ENCODE measurements at regions not wholly inside any gene's neighbourhood (a gene's known extent, or its start where the extent isn't known, plus 50 kb on each side); places are given as distances from the start of the nearest gene placed in this dataset.
"Not testable (repeated sequence)": the region's sequence is repeated elsewhere in the genome, so short reads cannot be mapped to it uniquely, and the experiment has no call there.

DNA sequence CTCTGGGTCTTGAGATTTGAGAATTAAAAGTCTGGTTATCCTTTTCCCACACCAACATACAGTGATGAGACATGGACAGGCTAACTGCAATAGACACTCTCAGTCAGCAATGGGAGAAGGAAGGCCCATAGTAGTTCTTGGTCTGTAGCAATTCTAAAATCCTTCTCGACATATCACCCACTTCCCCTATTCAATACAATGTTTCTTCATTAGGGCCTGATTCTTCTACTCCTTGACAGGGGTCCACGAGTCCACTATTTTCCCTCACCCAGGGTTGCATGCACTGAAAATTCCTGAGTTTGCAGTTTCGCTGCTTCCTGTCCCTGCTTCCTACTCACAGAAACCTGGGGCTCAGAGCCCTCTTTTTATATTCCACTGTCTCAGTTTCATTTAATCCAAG is 402.8 kb downstream of the MAT2B start:
- no peak for DNase-seq
- Mint-ChIP-seq H3K27ac (no peak overlapping the region), H3K9me3 (ENCODE audit: insufficient read depth) (no peaks in the 10 kb centered on the region), H3K36me3 (ENCODE audit: low read depth) (no peaks in the 10 kb centered on the region), H3K4me3 (no peak overlapping the region), H3K27me3 (ENCODE audit: low read depth) (no peaks in the 10 kb centered on the region), H3K4me1 (ENCODE audit: low read depth) (no peaks in the 10 kb centered on the region)
- POLR2A ChIA-PET, result no interaction called here
- no peak for ATAC-seq
- CTCF ChIA-PET, result no interaction called here

- POLR2A ChIA-PET, result no interaction called here
- CTCF ChIA-PET, result no interaction called here
- Mint-ChIP-seq H3K27ac (no peak overlapping the region), H3K36me3 (ENCODE audit: low read depth) (no peaks in the 10 kb centered on the region), H3K4me1 (ENCODE audit: low read depth) (no peaks in the 10 kb centered on the region), H3K4me3 (no peak overlapping the region), H3K9me3 (ENCODE audit: insufficient read depth) (no peaks in the 10 kb centered on the region), H3K27me3 (ENCODE audit: low read depth) (no peaks in the 10 kb centered on the region)
- DNase-seq (no peak), ATAC-seq (no peak)
Observed at GRCh38 chr5:163910226-163910625, 404.8 kb downstream of the MAT2B start.

DNA sequence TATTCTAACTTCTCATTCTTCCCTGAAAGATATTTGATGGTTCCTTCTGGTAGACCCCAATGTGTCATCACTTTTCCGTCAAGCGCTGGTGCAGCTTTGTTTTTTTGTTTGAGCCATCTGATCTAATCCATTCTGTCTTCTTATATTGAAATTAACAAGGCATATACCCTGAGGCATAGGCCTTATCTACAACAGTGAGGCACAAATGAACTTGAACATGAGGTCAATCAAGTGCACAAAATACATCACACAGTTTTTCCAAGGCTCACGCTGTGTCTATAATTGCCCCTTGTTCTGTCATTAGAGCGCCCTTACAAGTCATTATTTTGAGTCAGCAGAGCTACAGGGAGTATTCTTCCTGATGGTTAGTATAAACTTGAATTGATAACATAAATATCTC is 406.6 kb downstream of the MAT2B start:
- POLR2A ChIA-PET, result no interaction called here
- Mint-ChIP-seq H3K4me3 (no peak overlapping the region), H3K36me3 (ENCODE audit: low read depth) (no peaks in the 10 kb centered on the region), H3K9me3 (ENCODE audit: insufficient read depth) (no peaks in the 10 kb centered on the region), H3K4me1 (ENCODE audit: low read depth) (peaks cover 7% of the 10 kb centered on the region), H3K27ac (no peak overlapping the region), H3K27me3 (ENCODE audit: low read depth) (no peaks in the 10 kb centered on the region)
- no peak for DNase-seq
- CTCF ChIA-PET, result no interaction called here
- ATAC-seq, result no peak

- Mint-ChIP-seq H3K9me3 (ENCODE audit: insufficient read depth) (no peaks in the 10 kb centered on the region), H3K27me3 (ENCODE audit: low read depth) (no peaks in the 10 kb centered on the region), H3K27ac (no peak overlapping the region), H3K36me3 (ENCODE audit: low read depth) (no peaks in the 10 kb centered on the region), H3K4me1 (ENCODE audit: low read depth) (peaks cover 7% of the 10 kb centered on the region), H3K4me3 (no peak overlapping the region)
- ATAC-seq, result no peak
- CTCF ChIA-PET, result no interaction called here
- no peak for DNase-seq
- POLR2A ChIA-PET, result no interaction called here
Observed at GRCh38 chr5:163913548-163913947, 408.1 kb downstream of the MAT2B start.

GRCh38 chr5:163914910-163915309 is 409.5 kb downstream of the MAT2B start:
- Mint-ChIP-seq H3K4me3 (no peak overlapping the region), H3K27me3 (ENCODE audit: low read depth) (no peaks in the 10 kb centered on the region), H3K4me1 (ENCODE audit: low read depth) (peaks cover 7% of the 10 kb centered on the region), H3K27ac (no peak overlapping the region), H3K36me3 (ENCODE audit: low read depth) (no peaks in the 10 kb centered on the region), H3K9me3 (ENCODE audit: insufficient read depth) (no peaks in the 10 kb centered on the region)
- ATAC-seq (no peak), DNase-seq (no peak)
- POLR2A ChIA-PET, result no interaction called here
- CTCF ChIA-PET, result no interaction called here

- Mint-ChIP-seq H3K27ac (no peak overlapping the region), H3K4me3 (no peak overlapping the region), H3K27me3 (ENCODE audit: low read depth) (no peaks in the 10 kb centered on the region), H3K4me1 (ENCODE audit: low read depth) (peaks cover 7% of the 10 kb centered on the region), H3K36me3 (ENCODE audit: low read depth) (no peaks in the 10 kb centered on the region), H3K9me3 (ENCODE audit: insufficient read depth) (no peaks in the 10 kb centered on the region)
- no peak for ATAC-seq
- DNase-seq, result no peak
- ChIA-PET CTCF (no interaction called here), POLR2A (no interaction called here)
Observed at GRCh38 chr5:163915481-163915961, 410.1 kb downstream of the MAT2B start.

DNA sequence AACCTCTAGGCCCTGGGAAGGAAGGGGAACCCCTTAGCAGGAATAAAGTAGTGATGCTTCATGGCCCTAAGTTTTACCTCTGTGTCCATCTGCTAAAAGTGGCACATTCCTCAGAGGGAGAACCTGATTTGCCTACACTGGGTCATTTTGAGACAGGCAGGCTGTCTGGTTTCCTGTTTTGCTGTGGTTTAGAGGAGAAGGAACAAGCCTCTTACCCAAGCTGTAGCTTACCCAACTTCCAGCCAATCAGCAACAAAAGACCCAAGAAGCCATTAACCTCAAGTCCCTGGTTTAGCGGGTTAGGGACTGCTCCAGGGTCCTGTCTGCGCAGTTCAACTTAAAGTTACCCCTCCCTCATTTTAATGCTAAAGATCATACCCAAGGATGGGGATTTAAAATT is 411.0 kb downstream of the MAT2B start:
- no peak for ATAC-seq
- Mint-ChIP-seq H3K4me1 (ENCODE audit: low read depth) (peaks cover 7% of the 10 kb centered on the region), H3K36me3 (ENCODE audit: low read depth) (no peaks in the 10 kb centered on the region), H3K4me3 (no peak overlapping the region), H3K9me3 (ENCODE audit: insufficient read depth) (no peaks in the 10 kb centered on the region), H3K27me3 (ENCODE audit: low read depth) (no peaks in the 10 kb centered on the region), H3K27ac (peak overlapping the region; percentile 62)
- no peak for DNase-seq
- POLR2A ChIA-PET, result no interaction called here
- CTCF ChIA-PET, result no interaction called here

DNA sequence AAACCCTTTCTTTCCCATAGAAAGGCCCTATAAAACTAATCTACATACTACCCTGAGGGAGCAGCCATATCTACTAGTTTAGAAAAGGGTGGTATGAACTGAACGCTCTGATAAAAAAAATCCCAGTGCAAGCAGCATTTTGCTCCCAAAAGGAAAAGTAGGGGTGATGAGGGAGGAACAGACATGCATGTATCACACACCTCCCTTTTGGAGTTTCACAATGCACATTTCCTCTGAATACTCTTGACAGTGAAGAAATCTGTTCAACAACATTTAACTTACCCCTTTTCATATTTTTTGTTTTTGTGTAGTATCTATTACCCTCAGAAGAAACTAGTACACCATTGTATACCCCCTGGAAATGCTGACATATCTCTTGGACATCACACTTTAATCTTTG is 411.4 kb downstream of the MAT2B start:
- Mint-ChIP-seq H3K36me3 (ENCODE audit: low read depth) (no peaks in the 10 kb centered on the region), H3K27ac (no peak overlapping the region), H3K4me3 (no peak overlapping the region), H3K4me1 (ENCODE audit: low read depth) (peaks cover 7% of the 10 kb centered on the region), H3K27me3 (ENCODE audit: low read depth) (no peaks in the 10 kb centered on the region), H3K9me3 (ENCODE audit: insufficient read depth) (no peaks in the 10 kb centered on the region)
- ChIA-PET CTCF (no interaction called here), POLR2A (no interaction called here)
- ATAC-seq, result no peak
- DNase-seq, result no peak

DNA sequence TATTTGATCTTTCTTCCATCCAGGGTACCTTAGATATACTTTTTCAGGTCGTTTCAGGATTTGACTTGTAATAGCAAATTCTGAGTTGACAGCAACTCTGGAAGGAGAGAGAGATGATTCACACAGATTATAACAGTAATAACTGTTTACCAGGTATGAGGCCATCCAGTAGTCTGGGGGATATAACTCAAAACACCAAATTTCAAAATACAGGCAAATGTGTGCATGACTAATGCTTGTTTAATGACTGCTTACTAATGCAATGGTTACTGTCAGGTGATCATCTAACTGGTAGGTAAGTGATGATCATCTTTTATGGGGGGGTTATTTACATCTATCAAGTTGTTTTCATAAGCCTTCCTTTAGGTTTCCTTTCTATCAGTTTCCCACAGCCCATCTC is 412.3 kb downstream of the MAT2B start:
- H3K4me3 Mint-ChIP-seq, result no peak overlapping the region
- POLR2A ChIA-PET, result no interaction called here
- H3K27me3 Mint-ChIP-seq (ENCODE audit: low read depth), result no peaks in the 10 kb centered on the region
- H3K27ac Mint-ChIP-seq, result no peak overlapping the region
- CTCF ChIA-PET, result no interaction called here
- no peak for ATAC-seq
- no peaks in the 10 kb centered on the region for H3K9me3 Mint-ChIP-seq (ENCODE audit: insufficient read depth)
- no peak for DNase-seq
- H3K36me3 Mint-ChIP-seq (ENCODE audit: low read depth), result no peaks in the 10 kb centered on the region
- peaks cover 7% of the 10 kb centered on the region for H3K4me1 Mint-ChIP-seq (ENCODE audit: low read depth)

- H3K9me3 Mint-ChIP-seq (ENCODE audit: insufficient read depth); CTCF ChIA-PET; DNase-seq; H3K36me3 Mint-ChIP-seq (ENCODE audit: low read depth); POLR2A ChIA-PET; ATAC-seq; H3K4me3 Mint-ChIP-seq; H3K27me3 Mint-ChIP-seq (ENCODE audit: low read depth); H3K4me1 Mint-ChIP-seq (ENCODE audit: low read depth); H3K27ac Mint-ChIP-seq: not testable (repeated sequence)
Observed at GRCh38 chr5:163934990-163935389, 429.6 kb downstream of the MAT2B start.

GRCh38 chr5:163938595-163938994 is 433.2 kb downstream of the MAT2B start:
- CTCF ChIA-PET, result no interaction called here
- Mint-ChIP-seq H3K4me1 (ENCODE audit: low read depth) (no peaks in the 10 kb centered on the region), H3K27me3 (ENCODE audit: low read depth) (no peaks in the 10 kb centered on the region), H3K36me3 (ENCODE audit: low read depth) (no peaks in the 10 kb centered on the region), H3K9me3 (ENCODE audit: insufficient read depth) (peaks cover 5% of the 10 kb centered on the region), H3K27ac (no peak overlapping the region), H3K4me3 (no peak overlapping the region)
- no peak for DNase-seq
- ATAC-seq, result no peak
- POLR2A ChIA-PET, result no interaction called here

GRCh38 chr5:163941079-163941478 is 435.7 kb downstream of the MAT2B start:
- CTCF ChIA-PET, result no interaction called here
- DNase-seq (no peak), ATAC-seq (no peak)
- POLR2A ChIA-PET, result no interaction called here
- Mint-ChIP-seq H3K4me3 (no peak overlapping the region), H3K4me1 (ENCODE audit: low read depth) (no peaks in the 10 kb centered on the region), H3K9me3 (ENCODE audit: insufficient read depth) (peaks cover 5% of the 10 kb centered on the region), H3K27me3 (ENCODE audit: low read depth) (no peaks in the 10 kb centered on the region), H3K36me3 (ENCODE audit: low read depth) (no peaks in the 10 kb centered on the region), H3K27ac (no peak overlapping the region)

DNA sequence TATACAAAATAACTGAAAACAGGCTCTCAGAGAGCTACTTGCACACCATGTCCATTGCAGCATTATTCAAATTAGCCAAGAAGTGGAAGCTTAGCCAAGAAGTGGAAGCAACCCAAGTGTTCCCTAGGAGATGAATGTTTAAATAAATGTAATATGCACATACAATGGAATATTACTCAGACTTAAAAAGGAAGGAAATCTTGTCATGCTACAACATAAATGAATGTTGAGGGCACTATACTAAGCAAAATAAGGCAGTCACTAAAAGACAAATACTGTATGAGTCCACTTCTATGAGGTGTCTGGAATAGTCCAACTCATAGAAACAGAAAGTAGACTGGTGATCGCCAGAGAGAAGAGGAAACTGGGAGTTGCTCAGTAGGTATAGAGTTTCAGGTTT is 438.1 kb downstream of the MAT2B start:
- ATAC-seq, result no peak

More for the DNA sequence above, 438.1 kb downstream of the MAT2B start:
- Mint-ChIP-seq H3K4me3 (no peak overlapping the region), H3K9me3 (ENCODE audit: insufficient read depth) (peaks cover 5% of the 10 kb centered on the region), H3K36me3 (ENCODE audit: low read depth) (no peaks in the 10 kb centered on the region), H3K27me3 (ENCODE audit: low read depth) (no peaks in the 10 kb centered on the region), H3K4me1 (ENCODE audit: low read depth) (no peaks in the 10 kb centered on the region), H3K27ac (no peak overlapping the region)
- ChIA-PET POLR2A (no interaction called here), CTCF (no interaction called here)
- no peak for DNase-seq

Measured in activated CD8-positive, alpha-beta T cell treated with anti-CD3 and anti-CD28 coated beads, Interleukin-2, amount 10 ng/mL, durations not matched to agents 7 days and 5 days (primary cell).